HS-27A (cell line): ENCODE measurements at regions not wholly inside any gene's neighbourhood (a gene's known extent, or its start where the extent isn't known, plus 50 kb on each side); places are given as distances from the start of the nearest gene placed in this dataset.

Source experiments
- DNase-seq: peaks from one replicate; pipeline ENCODE4 v3.0.0-alpha.2; 2012; ENCODE audit warnings: low read depth, missing footprints

DNA sequence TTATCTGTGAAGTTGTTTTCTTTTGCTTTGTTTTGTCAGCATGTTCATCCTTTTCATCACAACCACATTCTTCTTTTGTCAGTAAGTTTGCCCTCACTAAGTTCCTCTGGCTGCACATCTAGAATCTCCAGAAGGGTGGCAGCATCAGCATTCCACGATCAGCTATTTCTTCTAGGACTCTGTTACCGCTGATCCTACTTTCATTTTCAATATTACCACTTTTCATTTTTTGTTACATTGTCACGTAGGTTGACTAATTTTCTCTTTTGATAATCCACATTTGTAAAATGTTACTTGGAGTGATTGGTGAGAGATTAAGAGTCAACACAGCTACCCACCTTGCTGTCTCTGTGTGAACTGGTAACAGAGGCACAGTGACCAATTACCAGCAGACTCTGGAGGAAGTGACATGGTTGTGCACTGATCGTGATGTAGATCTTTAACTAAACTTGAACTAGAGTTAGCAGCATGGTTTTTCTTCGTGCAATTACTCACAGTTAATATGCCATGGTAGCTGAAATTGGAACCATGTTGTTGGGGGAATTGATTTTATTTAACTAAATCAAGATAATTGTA lies 307.9 kb upstream of the SLC35B3 start:
- no peak for DNase-seq

DNA sequence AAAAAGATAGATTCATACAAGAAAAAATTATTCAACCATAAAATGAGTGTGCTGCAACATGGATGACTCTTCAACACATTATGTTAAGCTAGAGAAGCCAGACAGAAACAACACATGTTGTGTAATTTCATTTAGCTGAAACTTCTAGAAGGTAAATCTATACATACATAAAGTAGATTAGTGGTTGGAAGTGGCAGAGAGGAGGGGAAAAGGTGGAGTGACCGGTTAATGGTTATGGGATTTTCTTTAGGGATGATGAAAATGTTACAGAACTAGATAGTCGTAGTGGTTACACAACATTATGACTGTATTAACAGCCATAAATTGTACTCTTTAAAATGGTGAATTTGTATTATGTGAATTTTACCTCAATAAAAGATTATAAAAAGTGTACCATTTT lies 304.1 kb upstream of the SLC35B3 start:
- DNase-seq = no peak

DNA sequence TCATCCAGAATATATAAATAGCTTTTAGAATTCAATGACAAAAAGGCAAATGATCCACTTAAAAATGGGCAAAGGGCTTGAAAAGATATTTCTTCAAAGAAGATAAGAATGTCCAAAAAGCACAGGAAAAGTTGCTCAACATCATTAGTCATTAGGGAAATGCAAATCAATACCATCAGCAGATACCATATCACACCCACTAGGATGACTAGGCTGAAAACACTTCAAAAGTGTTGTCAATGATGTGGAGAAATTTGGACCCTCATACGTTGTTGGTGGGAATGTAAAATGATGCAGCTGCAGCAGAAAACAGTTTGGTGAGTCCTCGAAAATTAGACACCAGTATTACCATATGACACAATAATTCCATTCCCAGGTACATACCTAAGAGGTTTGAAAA lies 303.6 kb upstream of the SLC35B3 start:
- DNase-seq = no peak

DNA sequence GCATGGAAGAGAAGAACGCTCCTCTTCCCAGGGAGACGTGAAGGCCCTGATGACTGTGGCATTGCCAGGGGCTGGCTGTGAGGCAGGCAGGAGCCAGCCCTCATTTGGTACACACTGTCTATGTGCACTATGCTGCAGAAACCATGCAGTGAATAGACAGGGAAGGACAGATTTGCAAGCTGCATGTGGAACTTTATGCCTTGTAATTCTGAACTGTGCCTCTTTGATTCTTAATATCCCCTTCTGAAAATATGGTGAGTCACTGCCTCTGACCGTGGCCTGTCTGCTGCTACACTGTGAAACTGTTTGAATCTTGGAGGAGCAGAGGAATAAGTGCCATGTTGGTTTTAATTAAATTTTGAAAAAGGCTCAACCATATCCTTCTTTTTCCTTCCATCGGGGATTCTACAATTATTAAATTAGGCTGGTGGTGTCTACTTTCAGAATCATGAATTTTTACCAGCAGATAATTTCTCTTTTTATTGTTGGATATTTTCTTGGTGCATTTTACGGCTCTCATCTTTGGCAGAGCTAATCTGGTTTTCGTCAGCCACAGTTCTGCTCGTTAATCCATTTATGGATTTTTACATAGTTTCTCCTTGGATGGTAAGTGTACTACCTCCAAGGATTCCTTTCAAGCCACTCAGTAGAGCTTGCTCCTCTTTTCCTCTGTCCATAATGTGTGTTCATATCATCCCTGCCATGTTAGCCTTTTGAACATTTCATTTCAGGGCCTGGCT lies 301.0 kb upstream of the SLC35B3 start:
- DNase-seq = no peak

DNA sequence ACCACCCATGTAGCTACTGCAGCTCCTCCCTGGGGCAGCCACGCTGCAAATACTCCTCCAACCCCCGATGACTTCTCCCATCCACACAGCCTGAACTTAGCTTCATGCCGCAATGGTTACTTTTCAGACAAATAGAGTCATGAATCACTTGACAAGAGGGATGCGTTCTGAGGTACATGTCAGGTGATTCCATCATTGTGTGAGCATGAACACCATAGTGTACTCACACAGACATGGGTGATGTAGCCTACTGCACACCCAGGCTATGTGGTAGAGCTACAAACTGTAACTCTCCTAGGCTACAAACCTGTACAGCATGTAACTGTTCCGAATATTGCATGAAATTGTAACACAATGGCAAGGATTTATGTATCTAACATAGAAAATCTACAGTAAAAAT lies 298.5 kb upstream of the SLC35B3 start:
- no peak for DNase-seq

DNA sequence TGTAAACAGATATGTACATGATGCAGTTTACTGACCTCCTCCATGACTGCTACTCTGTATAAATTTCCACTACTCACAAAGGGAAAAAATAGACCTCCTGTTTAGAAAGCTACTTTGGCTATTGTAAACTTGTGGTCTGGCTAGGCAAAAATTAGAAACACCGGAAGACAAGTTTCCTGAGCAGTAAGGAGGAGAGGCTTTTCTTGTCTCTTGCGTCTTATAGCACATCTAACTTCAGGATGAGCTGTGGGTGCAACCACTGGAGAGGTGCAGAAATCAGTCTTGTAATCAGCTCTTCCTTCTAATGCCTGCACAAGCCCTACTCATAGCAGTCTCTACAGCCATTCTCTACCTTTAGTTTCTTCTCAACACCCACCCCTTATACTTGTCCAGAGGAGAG lies 296.5 kb upstream of the SLC35B3 start:
- DNase-seq = no peak

DNA sequence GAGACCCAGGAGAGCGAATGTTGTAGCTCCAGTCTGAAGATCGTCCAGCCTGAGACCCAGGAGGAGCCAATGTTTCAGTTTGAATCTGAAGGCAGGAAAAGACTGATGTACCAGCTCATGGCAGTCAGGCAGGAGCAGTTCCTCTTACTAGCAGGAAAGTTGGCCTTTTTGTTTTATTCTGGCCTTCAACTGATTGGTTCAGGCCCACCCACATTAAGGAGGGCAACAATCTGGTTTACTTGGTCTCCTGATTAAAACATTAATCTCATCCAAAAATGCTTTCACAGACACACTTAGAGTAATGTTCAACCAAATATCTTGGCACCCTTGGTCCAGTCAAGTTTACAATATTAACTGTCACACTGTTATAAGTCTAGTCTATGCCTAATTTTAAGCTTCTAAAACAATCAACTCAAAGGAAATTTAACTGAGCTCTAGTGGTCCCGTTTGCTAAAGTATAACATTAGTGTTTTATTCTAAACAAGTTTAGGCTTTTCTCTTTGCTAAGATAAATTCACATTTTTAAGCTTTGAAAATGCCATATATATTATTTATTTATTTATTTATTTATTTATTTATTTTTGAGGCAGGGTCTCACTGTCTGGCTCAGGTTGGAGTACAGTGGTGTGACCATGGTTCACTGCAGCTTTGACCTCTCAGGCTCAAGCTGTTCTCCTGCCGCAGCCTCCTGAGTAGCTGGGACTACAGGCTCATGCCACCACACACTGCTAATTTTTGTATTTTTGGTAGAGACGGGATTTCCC lies 275.5 kb upstream of the SLC35B3 start:
- DNase-seq = no peak

DNA sequence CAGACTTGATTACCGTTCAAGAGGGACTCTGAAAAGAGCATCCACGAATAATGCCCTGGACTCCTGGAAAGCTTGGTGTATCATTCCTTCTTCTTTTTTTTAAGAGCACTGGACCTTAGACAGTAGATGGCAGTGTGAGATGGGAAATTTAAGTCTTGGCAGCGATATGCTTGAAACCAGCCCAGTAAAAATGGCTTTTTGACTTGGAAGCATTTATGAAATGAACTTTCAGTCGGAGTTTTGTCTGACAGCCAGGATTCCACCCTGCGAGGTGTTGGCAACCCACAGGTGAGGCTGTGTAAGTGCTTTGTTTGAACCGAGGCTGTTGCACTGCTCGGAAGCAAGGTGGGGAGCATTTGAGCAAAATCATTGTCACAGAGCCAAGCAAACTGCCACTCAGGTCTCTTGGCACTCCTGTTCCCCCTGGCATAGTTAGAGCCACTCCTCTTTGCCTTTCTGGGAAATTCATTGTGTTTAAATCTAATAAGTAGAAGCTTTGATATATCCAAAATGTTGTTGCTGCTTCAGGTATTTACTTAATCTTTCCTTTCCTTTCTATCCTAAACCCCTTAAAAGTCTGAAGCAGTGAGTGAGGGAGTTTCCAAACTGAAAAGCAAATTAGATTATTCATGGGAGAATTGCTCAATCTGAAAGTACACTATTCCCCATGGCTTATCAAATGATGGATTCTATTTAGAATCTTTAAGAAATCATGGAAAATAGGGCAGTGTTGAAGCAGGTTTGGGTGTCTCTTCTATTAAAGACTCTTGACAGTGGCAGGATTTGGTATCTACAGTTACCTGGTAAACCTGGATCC lies 272.8 kb upstream of the SLC35B3 start:
- DNase-seq = peak; percentile 0

DNA sequence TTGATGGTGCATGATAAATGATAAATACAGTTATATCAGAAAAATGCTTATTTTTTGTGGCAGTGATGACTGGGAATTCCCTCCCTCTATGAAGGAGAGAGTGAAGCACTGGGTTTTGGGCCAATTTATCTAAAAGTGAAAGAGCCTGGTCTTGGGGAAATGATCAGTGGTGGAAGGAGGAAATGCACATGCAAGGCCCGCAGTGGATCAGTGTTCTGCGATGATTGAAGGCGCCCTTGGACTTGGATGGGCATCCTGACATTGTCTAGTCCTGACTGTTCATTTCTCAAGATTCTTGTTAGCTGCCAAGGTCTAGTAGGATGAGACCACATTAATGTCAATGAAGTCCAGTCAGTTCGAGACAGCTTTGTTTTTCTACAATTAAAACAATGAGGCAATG lies 272.0 kb upstream of the SLC35B3 start:
- DNase-seq = no peak

DNA sequence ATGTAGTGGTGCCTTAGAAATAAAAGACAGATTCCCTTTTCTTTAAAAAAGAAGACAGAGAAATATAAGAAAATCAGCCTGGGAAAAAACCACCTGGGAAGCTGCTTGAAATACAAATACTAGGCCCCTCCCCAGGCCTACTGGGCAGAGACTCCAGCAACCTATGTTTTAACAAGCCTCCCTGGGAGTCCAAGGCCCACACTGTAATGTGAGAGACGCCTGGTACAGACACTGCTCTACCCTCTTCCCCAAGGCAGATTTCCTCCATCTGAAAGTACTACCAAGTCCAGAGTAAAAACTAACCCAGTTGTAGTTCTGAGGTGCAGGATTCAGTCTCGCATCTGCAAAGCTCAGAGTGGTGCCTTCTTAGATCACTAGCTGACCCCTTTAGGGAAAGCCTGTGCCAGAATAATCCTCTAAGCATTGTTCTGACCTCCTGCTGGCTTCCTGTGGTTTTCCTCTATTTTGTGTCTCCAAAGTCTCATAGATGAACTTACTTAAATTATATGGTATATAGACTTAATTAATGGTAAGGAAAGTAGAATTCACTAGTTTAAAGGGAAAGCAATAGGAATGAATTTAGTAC lies 270.2 kb upstream of the SLC35B3 start:
- no peak for DNase-seq

DNA sequence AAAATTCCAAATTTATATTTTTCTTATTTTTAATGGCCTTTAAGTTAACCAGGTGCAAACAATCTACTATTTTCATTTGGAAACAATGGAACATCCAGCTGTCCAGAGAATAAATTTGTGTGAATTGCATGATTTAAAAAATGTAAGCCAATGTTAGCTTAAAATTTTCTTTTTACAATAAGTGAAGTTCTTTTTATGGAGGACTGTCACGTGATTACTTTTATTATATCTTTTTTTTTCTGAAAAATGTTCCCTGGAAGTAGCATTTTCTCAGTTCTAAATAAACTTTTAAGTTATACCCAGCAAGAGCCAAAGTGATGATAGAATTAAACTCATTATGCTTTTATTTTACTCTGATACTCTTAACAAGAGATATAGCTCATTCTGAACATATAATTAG lies 267.7 kb upstream of the SLC35B3 start:
- DNase-seq = no peak

DNA sequence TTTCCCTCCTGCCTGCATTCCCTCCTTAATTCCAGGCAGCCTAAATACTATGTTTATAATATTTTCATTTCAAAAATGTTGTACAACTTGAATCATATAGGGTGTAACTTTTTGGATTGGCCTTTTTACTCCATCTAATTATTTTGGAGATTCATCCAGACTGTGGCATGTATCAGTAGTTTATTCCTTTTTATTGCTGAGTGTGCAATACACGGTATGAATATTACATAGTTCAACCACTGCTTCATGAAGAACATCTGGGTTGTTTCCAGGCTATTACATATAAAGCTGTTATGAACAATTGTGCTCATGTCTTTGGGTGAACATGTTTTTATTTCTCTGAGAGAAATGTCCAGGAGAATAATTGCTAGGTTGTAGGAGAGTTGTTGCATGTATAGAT lies 253.5 kb upstream of the SLC35B3 start:
- DNase-seq = no peak

DNA sequence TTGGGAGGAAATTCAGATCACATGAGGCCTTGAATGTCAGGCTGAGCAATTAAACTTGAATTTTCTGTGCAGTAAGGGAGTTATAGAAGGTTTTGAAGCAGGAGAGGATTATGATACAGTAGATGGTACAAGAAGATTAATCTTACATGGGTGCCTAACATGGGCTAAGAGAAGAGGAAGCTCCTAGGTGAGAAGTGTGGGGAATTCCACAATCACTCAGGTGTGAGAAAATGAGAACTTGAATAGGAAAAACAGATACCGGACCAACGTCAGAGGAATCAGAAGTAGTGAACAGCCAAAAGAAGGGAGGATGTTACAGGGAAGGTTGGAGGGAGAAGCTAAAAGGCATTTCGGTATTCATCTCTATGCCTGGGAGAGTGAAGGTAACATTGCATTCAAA lies 250.7 kb upstream of the SLC35B3 start:
- no peak for DNase-seq

DNA sequence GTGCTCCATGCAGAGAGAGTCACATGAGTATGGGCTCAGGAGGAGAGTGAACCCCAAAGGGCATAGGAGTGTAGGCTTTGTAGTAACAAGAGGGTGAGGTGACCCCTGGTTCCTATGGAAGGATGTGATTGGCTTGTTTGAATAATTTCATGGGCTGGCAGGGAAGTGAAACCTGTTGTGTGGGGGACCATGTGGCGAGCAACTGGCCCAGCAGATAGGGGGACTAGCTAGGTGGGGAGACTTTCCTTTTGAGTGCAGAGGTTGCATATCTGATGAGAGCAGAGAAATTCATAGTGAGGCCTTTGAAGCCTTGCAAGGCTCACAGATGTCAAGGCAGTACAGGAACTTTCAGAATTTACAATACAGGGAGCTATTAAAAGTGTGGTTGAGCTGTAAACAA lies 247.9 kb upstream of the SLC35B3 start:
- DNase-seq = no peak

DNA sequence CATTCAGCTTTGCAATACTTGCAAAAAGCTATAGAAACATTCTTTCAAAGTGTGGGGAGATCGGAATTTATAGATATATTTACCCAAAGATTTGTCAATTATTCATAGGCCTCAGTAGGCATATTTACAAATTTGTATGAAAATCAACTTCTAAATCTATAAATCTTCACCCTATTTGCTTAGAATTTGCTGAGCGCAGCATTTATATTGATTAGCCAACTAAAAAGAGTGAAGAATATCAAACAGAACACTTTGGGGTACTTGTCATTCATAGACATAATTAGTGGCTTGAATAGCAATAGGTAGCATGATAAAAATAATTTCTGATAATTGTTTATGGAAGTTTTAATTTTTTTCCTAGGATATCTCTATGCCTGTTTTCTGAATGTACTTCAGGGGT lies 244.5 kb upstream of the SLC35B3 start:
- DNase-seq = no peak

DNA sequence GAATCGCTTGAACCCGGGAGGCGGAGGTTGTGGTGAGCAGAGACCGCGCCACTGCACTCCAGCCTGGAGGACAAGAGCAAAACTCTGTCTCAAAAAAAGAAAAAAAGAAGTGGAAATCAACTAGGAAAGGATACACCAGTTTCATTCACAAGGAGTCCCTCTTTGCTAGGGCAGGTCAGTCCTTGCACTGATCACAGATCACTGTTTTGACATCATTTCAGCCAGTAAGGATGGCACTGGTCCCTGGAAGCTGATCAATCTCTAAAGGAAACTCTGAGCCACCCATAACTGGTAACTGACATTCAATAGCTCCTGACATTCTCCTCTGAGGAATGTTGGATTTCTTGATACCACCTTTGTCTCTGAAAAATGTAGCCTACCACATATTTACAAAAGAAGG lies 243.1 kb upstream of the SLC35B3 start:
- no peak for DNase-seq

DNA sequence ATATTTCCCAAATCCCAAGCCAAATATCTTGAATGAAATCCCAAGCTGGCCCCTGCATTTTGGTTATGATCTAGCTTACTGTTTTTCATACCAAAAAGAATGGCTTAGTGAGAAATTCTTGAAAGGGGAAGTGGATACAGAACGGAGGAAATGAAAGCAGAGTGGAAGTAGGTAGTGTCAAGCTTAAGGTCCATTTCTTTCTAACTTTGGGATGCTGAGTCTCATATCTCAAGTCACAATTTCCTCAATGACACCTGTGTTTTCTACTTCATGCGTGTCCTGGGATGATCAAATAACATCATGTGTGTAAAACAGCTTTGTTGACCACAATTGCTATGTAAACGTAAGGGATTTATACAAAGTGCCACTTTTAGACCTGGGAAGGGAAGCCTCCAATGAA lies 238.8 kb upstream of the SLC35B3 start:
- no peak for DNase-seq

DNA sequence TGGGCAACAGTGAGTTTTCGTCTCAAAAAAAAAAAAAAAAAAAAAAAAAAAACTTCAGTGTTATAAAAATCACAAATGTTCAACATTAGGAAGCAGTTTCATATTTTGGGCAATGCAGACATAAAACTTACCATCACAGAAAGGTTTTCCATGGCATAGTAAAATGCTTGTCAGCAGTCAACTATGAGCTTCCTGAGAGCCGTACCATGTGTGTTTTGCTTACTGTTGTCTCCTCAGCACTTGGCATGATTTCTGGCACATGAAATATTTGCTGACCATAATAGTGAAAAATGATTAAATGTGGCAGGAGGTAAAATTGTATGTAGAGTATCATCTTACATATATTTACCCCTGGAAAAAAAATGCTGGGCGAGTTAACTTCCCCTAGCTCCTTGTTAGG lies 237.5 kb upstream of the SLC35B3 start:
- DNase-seq = no peak

DNA sequence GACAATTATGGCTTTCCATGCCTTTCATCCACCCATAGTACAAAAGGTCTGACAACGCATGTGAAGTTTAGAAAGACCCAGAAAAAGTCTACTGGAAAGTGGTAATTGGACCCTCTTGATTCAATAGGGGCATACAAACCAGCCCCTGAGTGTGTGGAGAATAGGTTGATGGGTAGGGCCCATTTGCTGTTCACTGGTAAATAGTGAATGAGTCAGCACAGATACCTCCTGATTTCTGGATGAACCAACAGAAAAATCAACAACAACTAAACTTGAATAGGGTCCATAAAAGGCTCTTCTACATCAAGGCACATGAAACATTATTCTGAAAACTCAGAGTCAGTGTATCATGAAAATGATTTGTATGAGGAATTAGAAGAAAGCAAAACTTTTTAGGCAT lies 235.4 kb upstream of the SLC35B3 start:
- DNase-seq = no peak

DNA sequence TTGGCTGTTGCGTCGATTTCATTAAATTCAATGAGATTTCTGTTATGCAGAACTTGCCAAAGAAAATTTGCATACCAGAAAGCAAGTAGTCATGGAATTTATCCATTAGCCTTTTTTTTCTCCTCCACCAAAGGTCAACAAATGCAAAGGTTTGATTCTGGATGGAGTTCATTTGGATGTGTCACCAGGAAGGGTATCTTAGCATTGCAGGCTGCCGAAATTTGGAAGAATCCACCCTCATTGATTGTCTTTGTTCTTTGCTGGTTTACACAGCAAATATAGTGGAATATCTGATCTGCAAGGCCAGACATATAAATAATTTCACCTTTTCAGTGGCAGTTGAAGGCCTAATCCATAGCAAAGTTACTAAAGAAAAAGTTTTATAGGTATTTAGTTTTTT lies 229.4 kb upstream of the SLC35B3 start:
- DNase-seq = no peak

DNA sequence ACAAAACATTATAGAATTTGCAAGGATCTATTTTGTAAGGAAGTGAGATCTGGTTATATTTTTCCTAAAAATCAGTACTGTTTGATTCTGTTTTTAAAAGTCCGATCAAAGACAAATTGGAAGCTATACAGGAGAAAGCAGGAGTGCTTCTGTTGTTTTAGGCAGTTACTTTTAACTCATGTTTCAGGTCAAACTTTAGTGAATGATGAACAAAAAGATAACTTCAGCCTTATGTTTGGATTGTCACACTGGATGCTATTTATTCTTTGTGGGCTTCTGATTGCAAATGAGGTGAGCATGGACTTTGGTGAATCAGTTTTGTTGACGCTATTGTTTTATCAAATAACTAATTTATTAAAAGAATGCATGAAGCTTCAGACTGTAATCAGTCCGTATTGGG lies 228.7 kb upstream of the SLC35B3 start:
- DNase-seq = no peak
